ENCODE measurements at regions not wholly inside any gene's neighbourhood (a gene's known extent, or its start where the extent isn't known, plus 50 kb on each side); places are given as distances from the start of the nearest gene placed in this dataset.

- WGBS (ENCODE audit: insufficient coverage), result 89% methylated on average over 3 of the region's 5 CpGs
- Histone ChIP-seq H3K27me3 (replicated peaks in 1 of 4; ENCODE audit: control extremely low read depth in 1 of 4, control insufficient read depth in 3 of 4, insufficient read depth in 4 of 4, low read length in 3 of 4) (no peaks in the 10 kb centered on the region), H3K4me2 (replicated peaks; ENCODE audit: low read depth, low read length, poor library complexity, severe bottlenecking) (no peak overlapping the region), H4K20me1 (ENCODE audit: control insufficient read depth, insufficient read depth, low read length, poor library complexity, severe bottlenecking) (no peaks in the 10 kb centered on the region), H3K4me3 (ENCODE audit: control extremely low read depth in 1 of 5, extremely low read depth in 1 of 5, insufficient read depth in 1 of 5, low read depth in 2 of 5, low read length in 4 of 5) (no peak overlapping the region), H3K4me1 (ENCODE audit: control insufficient read depth in 2 of 2, insufficient read depth in 2 of 2, low read length in 2 of 2) (no peaks in the 10 kb centered on the region), H3K9me3 (ENCODE audit: control extremely low read depth in 1 of 3, control insufficient read depth in 2 of 3, insufficient read depth in 1 of 3, low read length in 2 of 3) (peaks cover 0 to 7% (median 5%) of the 10 kb centered on the region in 3 donors), H2AFZ (ENCODE audit: insufficient read depth, low read depth, low read length, poor library complexity, severe bottlenecking) (no peak overlapping the region), H3K79me2 (ENCODE audit: control insufficient read depth, insufficient read depth, low read length) (no peaks in the 10 kb centered on the region), H3K9ac (ENCODE audit: low read length) (no peak overlapping the region), H3K36me3 (replicated peaks in 1 of 2; ENCODE audit: control extremely low read depth in 1 of 2, control insufficient read depth in 1 of 2, extremely low read depth in 1 of 2, insufficient read depth in 2 of 2, low read length in 1 of 2) (no peaks in the 10 kb centered on the region), H3K27ac (ENCODE audit: low read length in 2 of 2) (no peak overlapping the region)
- ATAC-seq (ENCODE audit: low read depth), result no peak
- H3K4me3 Mint-ChIP-seq, result no peak overlapping the region
- TF ChIP-seq CTCF (IDR thresholded peaks at IDR 0.05) (no peak), EZH2 (IDR thresholded peaks at IDR 0.05; ENCODE audit: borderline replicate concordance, insufficient read depth, low read depth, low read length, poor library complexity, severe bottlenecking) (no peak)
- H3K27ac Mint-ChIP-seq, result no peak overlapping the region
- DNase-seq, result no peak
- intact Hi-C loops (cut with micrococcal nuclease), result no loop called here
- H3K9me3 Mint-ChIP-seq (ENCODE audit: insufficient read depth), result peaks cover 18% of the 10 kb centered on the region
- no peaks in the 10 kb centered on the region for H3K27me3 Mint-ChIP-seq
- no peaks in the 10 kb centered on the region for H3K4me1 Mint-ChIP-seq
- CTCF ChIA-PET, result no interaction called here
- POLR2A ChIA-PET, result no interaction called here
Observed at GRCh38 chr2:2557475-2557874, 226.4 kb upstream of the MYT1L start.

- no peak overlapping the region for H3K27ac ChIP-seq (ENCODE audit: low read length in 2 of 2)
- ATAC-seq (ENCODE audit: low read depth) (no peak), DNase-seq (no peak)
- H4K20me1 ChIP-seq (ENCODE audit: control insufficient read depth, insufficient read depth, low read length, poor library complexity, severe bottlenecking), result no peaks in the 10 kb centered on the region
- no peaks in the 10 kb centered on the region for H3K79me2 ChIP-seq (ENCODE audit: control insufficient read depth, insufficient read depth, low read length)
- no peak overlapping the region for H3K9ac ChIP-seq (ENCODE audit: low read length)
- ChIA-PET CTCF (no interaction called here), POLR2A (no interaction called here)
- no peaks in the 10 kb centered on the region for H3K36me3 ChIP-seq (replicated peaks in 1 of 2; ENCODE audit: control extremely low read depth in 1 of 2, control insufficient read depth in 1 of 2, extremely low read depth in 1 of 2, insufficient read depth in 2 of 2, low read length in 1 of 2)
- no peak overlapping the region for H2AFZ ChIP-seq (ENCODE audit: insufficient read depth, low read depth, low read length, poor library complexity, severe bottlenecking)
- no peak overlapping the region for H3K4me3 Mint-ChIP-seq
- H3K9me3 Mint-ChIP-seq (ENCODE audit: insufficient read depth), result peaks cover 21% of the 10 kb centered on the region
- no peak overlapping the region for H3K4me3 ChIP-seq (ENCODE audit: control extremely low read depth in 1 of 5, extremely low read depth in 1 of 5, insufficient read depth in 1 of 5, low read depth in 2 of 5, low read length in 4 of 5)
- intact Hi-C loops (cut with micrococcal nuclease), result no loop called here
- H3K4me2 ChIP-seq (replicated peaks; ENCODE audit: low read depth, low read length, poor library complexity, severe bottlenecking), result no peak overlapping the region
- no peak overlapping the region for H3K27ac Mint-ChIP-seq
- no peaks in the 10 kb centered on the region for H3K27me3 ChIP-seq (replicated peaks in 1 of 4; ENCODE audit: control extremely low read depth in 1 of 4, control insufficient read depth in 3 of 4, insufficient read depth in 4 of 4, low read length in 3 of 4)
- H3K27me3 Mint-ChIP-seq, result no peaks in the 10 kb centered on the region
- TF ChIP-seq EZH2 (IDR thresholded peaks at IDR 0.05; ENCODE audit: borderline replicate concordance, insufficient read depth, low read depth, low read length, poor library complexity, severe bottlenecking) (no peak), CTCF (IDR thresholded peaks at IDR 0.05) (no peak)
- H3K4me1 Mint-ChIP-seq, result no peaks in the 10 kb centered on the region
- H3K9me3 ChIP-seq (ENCODE audit: control extremely low read depth in 1 of 3, control insufficient read depth in 2 of 3, insufficient read depth in 1 of 3, low read length in 2 of 3), result peaks cover 0 to 25% (median 10%) of the 10 kb centered on the region in 3 donors
- 67% methylated on average over 3 of the region's 3 CpGs for WGBS (ENCODE audit: insufficient coverage)
- no peaks in the 10 kb centered on the region for H3K4me1 ChIP-seq (ENCODE audit: control insufficient read depth in 2 of 2, insufficient read depth in 2 of 2, low read length in 2 of 2)
Observed at GRCh38 chr2:2550856-2551255, 219.8 kb upstream of the MYT1L start.
